HepG2 (cell line): ENCODE measurements at regions not wholly inside any gene's neighbourhood (a gene's known extent, or its start where the extent isn't known, plus 50 kb on each side); places are given as distances from the start of the nearest gene placed in this dataset.
"Not testable (repeated sequence)": the region's sequence is repeated elsewhere in the genome, so short reads cannot be mapped to it uniquely, and the experiment has no call there.

Experiments
- ATAC-seq: fragments of 200-7000 bp; cut with Tn5 transposase; 3 replicates; pipeline ENCODE4 v1.9.1; 2020; ENCODE audit warnings: mild to moderate bottlenecking, moderate library complexity
- BruUV-seq: library from RNA; stranded (reverse); fragments of 400-500 nt; replicated peaks from 2 replicates; lab custom pipeline; 2021; lab: Mats Ljungman, UMichigan
- CTCF ChIA-PET: fragments of 300-600 bp; formaldehyde crosslinking; extraction: SDS; loops from one replicate; lab custom pipeline; 2021; ENCODE audit warnings: low total read pairs, inconsistent platforms, low intra/inter-chr PET ratio; lab: Yijun Ruan, JAX
- POLR2A ChIA-PET: fragments of 350-600 bp; sonication (Branson Sonifier 250); formaldehyde crosslinking; loops from one replicate; lab custom pipeline; 2020; ENCODE audit warnings: antibody characterized with exemption, inconsistent platforms; lab: Yijun Ruan, JAX
- DNase-seq: peaks from one replicate; pipeline ENCODE4 v3.0.0-alpha.2; 2015; ENCODE audit warnings: low spot score
- FAIRE-seq: peaks from 3 replicates; lab custom pipeline; 2011; peaks lifted over from hg19 to GRCh38; lab: Jason Lieb, UNC
- H2AFZ ChIP-seq: one replicate; pipeline ENCODE4 v1.6.1; 2011; ENCODE audit warnings: low read length, inconsistent platforms
- H3K27ac ChIP-seq: fragments of 300-600 bp; 3 replicates; pipeline ENCODE4 v1.8.0; 2011; ENCODE audit warnings: mixed run types, mild to moderate bottlenecking, mixed read lengths, low read length, inconsistent platforms; ENCODE audit not compliant: insufficient read depth; ENCODE audit errors: extremely low read length
- H3K27me3 ChIP-seq, 2 experiments: fragments of 200-600 bp in 1 of 2; 2 replicates in 1 of 2; 3 replicates in 1 of 2; pipeline versions ENCODE4 v1.6.0 to v1.8.0; 2011; ENCODE audit warnings: low read length in 2 of 2, mild to moderate bottlenecking in 2 of 2, moderate library complexity in 2 of 2, inconsistent platforms in 1 of 2; ENCODE audit not compliant: insufficient read depth in 2 of 2, control insufficient read depth in 1 of 2
- H3K36me3 ChIP-seq, 2 experiments: fragments of 200-600 bp in 1 of 2; replicated peaks in 1 of 2; 2 replicates in 1 of 2; 3 replicates in 1 of 2; pipeline versions ENCODE4 v1.5.1 to v1.8.0; 2011; ENCODE audit warnings: low read length in 2 of 2, inconsistent platforms in 1 of 2; ENCODE audit not compliant: insufficient read depth in 2 of 2, control insufficient read depth in 1 of 2
- H3K4me1 ChIP-seq: 2 replicates; pipeline ENCODE4 v1.5.1; 2012; ENCODE audit warnings: low read length, inconsistent platforms; ENCODE audit not compliant: insufficient read depth
- H3K4me2 ChIP-seq: 2 replicates; pipeline ENCODE4 v1.6.0; 2011; ENCODE audit warnings: low read depth, low read length, inconsistent platforms
- H3K4me3 ChIP-seq, 3 experiments: fragments of 200-600 bp in 1 of 3; sonication (generic), shearing (Covaris generic) in 1 of 3; replicated peaks in 1 of 3; 2 replicates each; pipeline ENCODE4 v1.5.1; 2011 to 2016; ENCODE audit warnings: low read length in 3 of 3, inconsistent platforms in 2 of 3, low read depth in 2 of 3, mild to moderate bottlenecking in 2 of 3, control low read depth in 1 of 3, mixed read lengths in 1 of 3; ENCODE audit not compliant: insufficient read depth in 1 of 3
- H3K79me2 ChIP-seq: one replicate; pipeline ENCODE4 v1.6.1; 2011; ENCODE audit warnings: low read length, inconsistent platforms; ENCODE audit not compliant: insufficient read depth
- H3K9ac ChIP-seq: 2 replicates; pipeline ENCODE4 v1.6.0; 2011; ENCODE audit warnings: mild to moderate bottlenecking, low read depth, low read length, inconsistent platforms; ENCODE audit not compliant: insufficient read depth
- H3K9me3 ChIP-seq: 2 replicates; pipeline ENCODE4 v1.5.1; 2012; ENCODE audit warnings: mild to moderate bottlenecking, low read length
- H4K20me1 ChIP-seq: 2 replicates; pipeline ENCODE4 v1.6.0; 2011; ENCODE audit warnings: inconsistent platforms, mild to moderate bottlenecking, low read length, moderate library complexity; ENCODE audit not compliant: insufficient read depth
- ATF7 ChIP-seq, 2 experiments: fragments of 450-650 bp in 1 of 2; sonication (generic) in 1 of 2; formaldehyde crosslinking in 1 of 2; IDR thresholded peaks; 2 replicates each; pipeline versions ENCODE4 v1.4.0 to v1.6.1; 2016 to 2020; ENCODE audit warnings: antibody characterized with exemption in 1 of 2, mild to moderate bottlenecking in 1 of 2, missing genetic modification reagents in 1 of 2
- CHD2 ChIP-seq: IDR thresholded peaks from 2 replicates; pipeline ENCODE4 v1.6.1; 2011; ENCODE audit warnings: low read depth, low read length, improper control_type of control experiment
- FIP1L1 ChIP-seq: fragments of 200-400 bp; formaldehyde crosslinking; IDR thresholded peaks from 2 replicates; pipeline ENCODE4 v1.6.1; 2018; ENCODE audit warnings: low read depth, mild to moderate bottlenecking, low read length, moderate library complexity, borderline replicate concordance; ENCODE audit not compliant: insufficient read depth
- MIER3 ChIP-seq: IDR thresholded peaks from 2 replicates; pipeline ENCODE4 v1.6.1; 2016; ENCODE audit warnings: missing compliant biosample characterization, borderline replicate concordance
- REXO4 ChIP-seq: sonication (generic); formaldehyde crosslinking; IDR thresholded peaks from 2 replicates; pipeline ENCODE4 v1.8.0; 2022; ENCODE audit warnings: missing genetic modification reagents, mild to moderate bottlenecking, borderline replicate concordance
- RXRA ChIP-seq: sonication (generic); formaldehyde crosslinking; IDR thresholded peaks from 2 replicates; pipeline ENCODE4 v1.5.1; 2020; ENCODE audit warnings: missing genetic modification reagents
- RXRB ChIP-seq: IDR thresholded peaks from 2 replicates; pipeline ENCODE4 v1.6.1; 2016; ENCODE audit warnings: borderline replicate concordance, missing genetic modification reagents, missing compliant biosample characterization
- ZNF503 ChIP-seq: sonication (generic); formaldehyde crosslinking; IDR thresholded peaks from 2 replicates; pipeline ENCODE4 v1.4.0; 2020; ENCODE audit warnings: missing genetic modification reagents
- ZNF790 ChIP-seq: sonication (generic); formaldehyde crosslinking; IDR thresholded peaks from 2 replicates; pipeline ENCODE4 v1.8.0; 2022; ENCODE audit warnings: missing genetic modification reagents, mild to moderate bottlenecking, borderline replicate concordance
- WGBS: methylation state at CpG from one replicate; pipeline ENCODE4 v1.1.6; 2017; ENCODE audit warnings: low lambda C conversion rate; 5-methylcytosine and 5-hydroxymethylcytosine counted together
- in situ Hi-C: cut with HindIII; loops from 2 replicates; pipeline ENCODE4 v1.10.0; 2017; ENCODE audit warnings: low pct_unique_long_range_greater_than_20kb; ENCODE audit not compliant: extremely low pct_ligation_motif_present
- intact Hi-C: fragments of 100-400 bp; cut with micrococcal nuclease; formaldehyde crosslinking; loops from one replicate; pipeline ENCODE4 v1.10.0; 2022; ENCODE audit not compliant: unreplicated experiment
- TF ChIP-seq, protein P1 (sequence below): sonication (generic); formaldehyde crosslinking; IDR thresholded peaks from 2 replicates; pipeline ENCODE4 v1.8.1; 2023; ENCODE audit warnings: mild to moderate bottlenecking, inconsistent platforms, moderate library complexity, missing genetic modification reagents, borderline replicate concordance
- TF ChIP-seq, protein P2 (sequence below): sonication (generic); formaldehyde crosslinking; conservative IDR thresholded peaks from 2 replicates; pipeline ENCODE4 v1.8.1; 2023; ENCODE audit warnings: missing genetic modification reagents

GRCh38 chr4:125198916-125199315, 115.8 kb upstream of the FAT4 start (continued):
- no peak for TF ChIP-seq ZNF503 (CRISPR knock-in tag)
- TF ChIP-seq RXRA = no peak
- no peak for TF ChIP-seq MIER3 (CRISPR knock-in tag)

- no CpG with 5 or more reads among the region's 30 CpGs for WGBS
- H3K4me3 ChIP-seq, in situ Hi-C loops, BruUV-seq, H3K79me2 ChIP-seq, H3K9me3 ChIP-seq, H3K4me1 ChIP-seq, FAIRE-seq, H3K27ac ChIP-seq, H3K9ac ChIP-seq, H3K36me3 ChIP-seq, H3K27me3 ChIP-seq, CTCF ChIA-PET, POLR2A ChIA-PET, ATAC-seq, intact Hi-C loops, H2AFZ ChIP-seq, H3K4me2 ChIP-seq, DNase-seq, H4K20me1 ChIP-seq: not testable (repeated sequence)
These were observed 122.8 kb upstream of the FAT4 start for GRCh38 chr4:125191874-125192459.

GRCh38 chr4:125191232-125191631, 123.5 kb upstream of the FAT4 start:
- Histone ChIP-seq H3K36me3 (no peaks in the 10 kb centered on the region), H3K79me2 (no peaks in the 10 kb centered on the region), H4K20me1 (no peaks in the 10 kb centered on the region), H3K9me3 (no peaks in the 10 kb centered on the region), H2AFZ (no peak overlapping the region), H3K4me2 (no peak overlapping the region), H3K27me3 (no peaks in the 10 kb centered on the region), H3K4me3 (no peak overlapping the region), H3K27ac (no peak overlapping the region), H3K4me1 (no peaks in the 10 kb centered on the region), H3K9ac (no peak overlapping the region)
- intact Hi-C loops = no loop called here
- in situ Hi-C loops = no loop called here
- CTCF ChIA-PET = no interaction called here
- POLR2A ChIA-PET = no interaction called here
- 26% methylated on average over 3 of the region's 3 CpGs for WGBS
- no TSS peak for BruUV-seq
- no peak for ATAC-seq
- DNase-seq = no peak
- no peak for FAIRE-seq
- TF ChIP-seq ZNF790 (CRISPR knock-in tag) = no peak
- TF ChIP-seq REXO4 = no peak
- no peak for TF ChIP-seq ATF7 (IDR thresholded peaks at IDR 0.05)
- TF ChIP-seq ATF7 (CRISPR knock-in tag; IDR thresholded peaks at IDR 0.05) = no peak
- no peak for TF ChIP-seq RXRB (CRISPR knock-in tag)
- TF ChIP-seq FIP1L1 = no peak
- TF ChIP-seq, protein P1, sequence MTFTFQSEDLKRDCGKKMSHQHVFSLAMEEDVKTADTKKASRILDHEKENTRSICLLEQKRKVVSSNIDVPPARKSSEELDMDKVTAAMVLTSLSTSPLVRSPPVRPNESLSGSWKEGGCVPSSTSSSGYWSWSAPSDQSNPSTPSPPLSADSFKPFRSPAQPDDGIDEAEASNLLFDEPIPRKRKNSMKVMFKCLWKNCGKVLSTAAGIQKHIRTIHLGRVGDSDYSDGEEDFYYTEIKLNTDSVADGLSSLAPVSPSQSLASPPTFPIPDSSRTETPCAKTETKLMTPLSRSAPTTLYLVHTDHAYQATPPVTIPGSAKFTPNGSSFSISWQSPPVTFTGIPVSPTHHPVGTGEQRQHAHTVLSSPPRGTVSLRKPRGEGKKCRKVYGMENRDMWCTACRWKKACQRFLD (CRISPR knock-in tag) = no peak
- TF ChIP-seq, protein P2, sequence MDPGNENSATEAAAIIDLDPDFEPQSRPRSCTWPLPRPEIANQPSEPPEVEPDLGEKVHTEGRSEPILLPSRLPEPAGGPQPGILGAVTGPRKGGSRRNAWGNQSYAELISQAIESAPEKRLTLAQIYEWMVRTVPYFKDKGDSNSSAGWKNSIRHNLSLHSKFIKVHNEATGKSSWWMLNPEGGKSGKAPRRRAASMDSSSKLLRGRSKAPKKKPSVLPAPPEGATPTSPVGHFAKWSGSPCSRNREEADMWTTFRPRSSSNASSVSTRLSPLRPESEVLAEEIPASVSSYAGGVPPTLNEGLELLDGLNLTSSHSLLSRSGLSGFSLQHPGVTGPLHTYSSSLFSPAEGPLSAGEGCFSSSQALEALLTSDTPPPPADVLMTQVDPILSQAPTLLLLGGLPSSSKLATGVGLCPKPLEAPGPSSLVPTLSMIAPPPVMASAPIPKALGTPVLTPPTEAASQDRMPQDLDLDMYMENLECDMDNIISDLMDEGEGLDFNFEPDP = no peak
- TF ChIP-seq CHD2 = no peak
